ENCODE measurements at regions not wholly inside any gene's neighbourhood (a gene's known extent, or its start where the extent isn't known, plus 50 kb on each side); places are given as distances from the start of the nearest gene placed in this dataset.

DNA sequence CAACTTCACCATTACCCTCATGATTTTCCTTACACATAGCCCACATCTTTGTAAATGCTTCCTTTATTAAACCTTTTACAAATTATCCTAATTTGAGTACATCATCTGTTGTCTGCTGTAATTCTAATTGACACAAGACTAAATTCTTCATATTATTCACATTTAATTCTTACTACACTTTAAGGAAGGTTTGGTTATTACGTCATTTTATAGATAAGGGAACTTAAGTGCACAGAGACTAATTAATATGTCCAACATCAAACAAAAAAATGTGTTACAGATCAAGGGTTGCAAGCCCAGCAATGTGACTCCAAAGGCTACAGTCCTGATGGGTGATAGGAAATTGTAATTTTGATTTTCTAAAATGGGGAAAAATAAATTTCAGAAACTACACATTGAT lies 289.1 kb upstream of the ZNF385D start:
- ChIA-PET CTCF (no interaction called here), POLR2A (ENCODE audit: low non-redundant PET) (no interaction called here)
- no TSS peak for BruUV-seq (replicated peaks)
- Histone ChIP-seq H3K27me3 (replicated peaks; ENCODE audit: insufficient read depth, low read depth, low read length, poor library complexity) (no peaks in the 10 kb centered on the region), H3K4me1 (ENCODE audit: insufficient read depth, low read length, poor library complexity, severe bottlenecking) (no peaks in the 10 kb centered on the region), H3K36me3 (ENCODE audit: insufficient read depth, low read length, poor library complexity, severe bottlenecking) (no peaks in the 10 kb centered on the region), H3K27ac (ENCODE audit: low read depth, low read length, poor library complexity, severe bottlenecking) (no peak overlapping the region), H3K9me3 (ENCODE audit: low read depth, low read length, poor library complexity, severe bottlenecking) (peaks cover 9% of the 10 kb centered on the region), H3K4me3 (ENCODE audit: low read depth, low read length, poor library complexity, severe bottlenecking) (no peak overlapping the region)
- DNase-seq (ENCODE audit: low spot score): no peak
- TF ChIP-seq EZH2 (IDR thresholded peaks at IDR 0.05; ENCODE audit: borderline replicate concordance, low read depth, low read length, poor library complexity, severe bottlenecking): no peak
- TF ChIP-seq, protein P1, sequence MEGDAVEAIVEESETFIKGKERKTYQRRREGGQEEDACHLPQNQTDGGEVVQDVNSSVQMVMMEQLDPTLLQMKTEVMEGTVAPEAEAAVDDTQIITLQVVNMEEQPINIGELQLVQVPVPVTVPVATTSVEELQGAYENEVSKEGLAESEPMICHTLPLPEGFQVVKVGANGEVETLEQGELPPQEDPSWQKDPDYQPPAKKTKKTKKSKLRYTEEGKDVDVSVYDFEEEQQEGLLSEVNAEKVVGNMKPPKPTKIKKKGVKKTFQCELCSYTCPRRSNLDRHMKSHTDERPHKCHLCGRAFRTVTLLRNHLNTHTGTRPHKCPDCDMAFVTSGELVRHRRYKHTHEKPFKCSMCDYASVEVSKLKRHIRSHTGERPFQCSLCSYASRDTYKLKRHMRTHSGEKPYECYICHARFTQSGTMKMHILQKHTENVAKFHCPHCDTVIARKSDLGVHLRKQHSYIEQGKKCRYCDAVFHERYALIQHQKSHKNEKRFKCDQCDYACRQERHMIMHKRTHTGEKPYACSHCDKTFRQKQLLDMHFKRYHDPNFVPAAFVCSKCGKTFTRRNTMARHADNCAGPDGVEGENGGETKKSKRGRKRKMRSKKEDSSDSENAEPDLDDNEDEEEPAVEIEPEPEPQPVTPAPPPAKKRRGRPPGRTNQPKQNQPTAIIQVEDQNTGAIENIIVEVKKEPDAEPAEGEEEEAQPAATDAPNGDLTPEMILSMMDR (conservative IDR thresholded peaks at IDR 0.05; ENCODE audit: low read depth, low read length): no peak
- intact Hi-C loops (cut with micrococcal nuclease; ENCODE audit: unreplicated experiment): no loop called here

DNA sequence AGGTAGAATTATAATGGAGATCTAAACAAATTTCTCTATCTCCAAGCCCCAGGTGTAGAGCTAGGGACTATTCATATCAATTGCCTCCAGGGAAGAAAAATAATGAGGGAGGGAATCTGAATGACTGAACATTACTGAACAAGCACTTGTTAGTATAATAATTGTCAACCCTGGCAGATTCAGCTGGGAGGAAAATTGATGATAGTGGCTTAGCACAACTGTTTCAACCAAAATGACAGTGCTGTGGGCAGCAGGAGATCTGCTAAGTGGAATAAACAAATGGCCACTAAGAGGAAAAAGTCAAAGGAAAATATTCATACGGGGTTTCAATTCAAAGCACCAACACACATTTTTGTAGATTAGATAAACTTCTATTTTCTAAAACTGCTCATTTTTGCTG lies 294.9 kb upstream of the ZNF385D start:
- intact Hi-C loops (cut with micrococcal nuclease; ENCODE audit: unreplicated experiment): no loop called here
- TF ChIP-seq, protein P1 (conservative IDR thresholded peaks at IDR 0.05; ENCODE audit: low read depth, low read length): no peak
- no peak for TF ChIP-seq EZH2 (IDR thresholded peaks at IDR 0.05; ENCODE audit: borderline replicate concordance, low read depth, low read length, poor library complexity, severe bottlenecking)
- peaks cover 26% of the 10 kb centered on the region for H3K9me3 ChIP-seq (ENCODE audit: low read depth, low read length, poor library complexity, severe bottlenecking)
- BruUV-seq (replicated peaks): no TSS peak
- H3K27ac ChIP-seq (ENCODE audit: low read depth, low read length, poor library complexity, severe bottlenecking): no peak overlapping the region
- no peak overlapping the region for H3K4me3 ChIP-seq (ENCODE audit: low read depth, low read length, poor library complexity, severe bottlenecking)
- no peak for DNase-seq (ENCODE audit: low spot score)
- H3K36me3 ChIP-seq (ENCODE audit: insufficient read depth, low read length, poor library complexity, severe bottlenecking): no peaks in the 10 kb centered on the region
- ChIA-PET CTCF (no interaction called here), POLR2A (ENCODE audit: low non-redundant PET) (no interaction called here)
- no peaks in the 10 kb centered on the region for H3K4me1 ChIP-seq (ENCODE audit: insufficient read depth, low read length, poor library complexity, severe bottlenecking)
- H3K27me3 ChIP-seq (replicated peaks; ENCODE audit: insufficient read depth, low read depth, low read length, poor library complexity): no peaks in the 10 kb centered on the region

DNA sequence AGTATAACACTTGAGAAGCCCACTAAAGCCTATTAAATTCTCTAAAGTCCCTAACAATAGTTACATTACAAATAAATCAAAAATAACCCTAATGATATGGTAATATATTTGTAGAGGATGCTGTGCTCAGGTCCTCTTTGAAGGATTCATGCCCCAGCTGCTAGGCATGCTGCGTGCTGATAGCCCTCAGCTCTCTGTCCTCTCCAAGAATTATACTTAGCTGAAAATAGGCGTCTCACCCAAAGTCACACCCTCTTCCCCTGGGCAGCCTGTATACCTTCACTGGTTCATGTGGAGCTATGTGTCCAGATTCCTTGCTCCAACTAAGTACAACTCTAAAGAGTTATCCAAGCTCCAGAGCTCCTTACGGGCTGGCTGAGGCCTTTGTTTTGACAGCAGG lies 312.5 kb upstream of the ZNF385D start:
- TF ChIP-seq EZH2 (IDR thresholded peaks at IDR 0.05; ENCODE audit: borderline replicate concordance, low read depth, low read length, poor library complexity, severe bottlenecking): no peak
- TF ChIP-seq, protein P1 (conservative IDR thresholded peaks at IDR 0.05; ENCODE audit: low read depth, low read length): no peak
- intact Hi-C loops (cut with micrococcal nuclease; ENCODE audit: unreplicated experiment): no loop called here
- CTCF ChIA-PET: no interaction called here
- Histone ChIP-seq H3K9me3 (ENCODE audit: low read depth, low read length, poor library complexity, severe bottlenecking) (peaks cover 10% of the 10 kb centered on the region), H3K4me1 (ENCODE audit: insufficient read depth, low read length, poor library complexity, severe bottlenecking) (no peaks in the 10 kb centered on the region), H3K27me3 (replicated peaks; ENCODE audit: insufficient read depth, low read depth, low read length, poor library complexity) (no peaks in the 10 kb centered on the region), H3K4me3 (ENCODE audit: low read depth, low read length, poor library complexity, severe bottlenecking) (no peak overlapping the region), H3K27ac (ENCODE audit: low read depth, low read length, poor library complexity, severe bottlenecking) (no peak overlapping the region), H3K36me3 (ENCODE audit: insufficient read depth, low read length, poor library complexity, severe bottlenecking) (no peaks in the 10 kb centered on the region)
- no TSS peak for BruUV-seq (replicated peaks)
- DNase-seq (ENCODE audit: low spot score): no peak
- POLR2A ChIA-PET (ENCODE audit: low non-redundant PET): no interaction called here
